Lower leg skin (tissue), 3 donors: ENCODE measurements at regions not wholly inside any gene's neighbourhood (a gene's known extent, or its start where the extent isn't known, plus 50 kb on each side); places are given as distances from the start of the nearest gene placed in this dataset.

Source experiments
- CTCF ChIP-seq, 3 donors: fragments of 450-650 bp; IDR thresholded peaks; one replicate each; pipeline ENCODE4 v1.5.1; 2016; ENCODE audit warnings: antibody characterized with exemption in 3 of 3, mild to moderate bottlenecking in 3 of 3, moderate library complexity in 2 of 3
- POLR2A ChIP-seq, 2 donors: fragments of 450-650 bp; IDR thresholded peaks; one replicate each; pipeline ENCODE4 v1.6.1; 2016 to 2017; ENCODE audit warnings: antibody characterized with exemption in 2 of 2, mild to moderate bottlenecking in 1 of 2, moderate library complexity in 1 of 2

- TF ChIP-seq CTCF (IDR thresholded peaks at IDR 0.05), result no peak
- TF ChIP-seq POLR2A (IDR thresholded peaks at IDR 0.05), result no peak
Measured at GRCh38 chr1:166304131-166304530, 137.3 kb upstream of the FAM78B start.
